GM18499 (cell line): ENCODE measurements at regions not wholly inside any gene's neighbourhood (a gene's known extent, or its start where the extent isn't known, plus 50 kb on each side); places are given as distances from the start of the nearest gene placed in this dataset.

Experiments used
- ATAC-seq: cut with Tn5 transposase; IDR thresholded peaks from one replicate; pipeline ENCODE4 v1.9.1; 2021; ENCODE audit warnings: moderate number of reproducible peaks; ENCODE audit not compliant: insufficient read depth, unreplicated experiment

- ATAC-seq, result no peak
These were observed 1651.8 kb downstream of the MAT2B start for GRCh38 chr5:165157219-165157618.

GRCh38 chr5:165161204-165161603, 1655.8 kb downstream of the MAT2B start:
- ATAC-seq, result no peak

- ATAC-seq, result no peak
These were observed 1658.4 kb downstream of the MAT2B start for GRCh38 chr5:165163861-165164260.

GRCh38 chr5:165173651-165174050, 1668.2 kb downstream of the MAT2B start:
- no peak for ATAC-seq

- ATAC-seq, result no peak
These were observed 1669.6 kb downstream of the MAT2B start for GRCh38 chr5:165175041-165175440.

GRCh38 chr5:165184183-165184582, 1678.8 kb downstream of the MAT2B start:
- no peak for ATAC-seq

- no peak for ATAC-seq
These were observed 1680.3 kb downstream of the MAT2B start for GRCh38 chr5:165185716-165186115.

GRCh38 chr5:165187815-165188214, 1682.4 kb downstream of the MAT2B start:
- no peak for ATAC-seq

- ATAC-seq, result no peak
These were observed 1683.2 kb downstream of the MAT2B start for GRCh38 chr5:165188556-165189175.

- no peak for ATAC-seq
These were observed 1691.5 kb downstream of the MAT2B start for GRCh38 chr5:165196961-165197360.

- ATAC-seq, result no peak
These were observed 1696.0 kb downstream of the MAT2B start for GRCh38 chr5:165201369-165201768.

GRCh38 chr5:165201771-165202518, 1696.5 kb downstream of the MAT2B start:
- ATAC-seq, result no peak

- ATAC-seq, result no peak
These were observed 1697.1 kb downstream of the MAT2B start for GRCh38 chr5:165202519-165202910.

GRCh38 chr5:165209101-165209727, 1703.8 kb downstream of the MAT2B start:
- no peak for ATAC-seq

- no peak for ATAC-seq
These were observed 1719.1 kb downstream of the MAT2B start for GRCh38 chr5:165224366-165225045.

- ATAC-seq, result no peak
These were observed 1722.1 kb downstream of the MAT2B start for GRCh38 chr5:165227515-165227914.

- ATAC-seq, result no peak
These were observed 1722.8 kb downstream of the MAT2B start for GRCh38 chr5:165228184-165228583.

GRCh38 chr5:165231821-165232508, 1726.5 kb downstream of the MAT2B start:
- ATAC-seq, result no peak

GRCh38 chr5:165232509-165233028, 1727.2 kb downstream of the MAT2B start:
- ATAC-seq, result no peak

GRCh38 chr5:165241811-165242210, 1736.4 kb downstream of the MAT2B start:
- no peak for ATAC-seq
